Dedifferentiated amniotic fluid mesenchymal stem cell (primary cell): ENCODE measurements at regions not wholly inside any gene's neighbourhood (a gene's known extent, or its start where the extent isn't known, plus 50 kb on each side); places are given as distances from the start of the nearest gene placed in this dataset.

Experiments
- DNase-seq: peaks from one replicate; pipeline ENCODE4 v3.0.0-alpha.2; 2016; ENCODE audit errors: extremely low spot score

GRCh38 chr18:42268186-42268725 is 313.2 kb downstream of the PIK3C3 start:
- DNase-seq = no peak

DNA sequence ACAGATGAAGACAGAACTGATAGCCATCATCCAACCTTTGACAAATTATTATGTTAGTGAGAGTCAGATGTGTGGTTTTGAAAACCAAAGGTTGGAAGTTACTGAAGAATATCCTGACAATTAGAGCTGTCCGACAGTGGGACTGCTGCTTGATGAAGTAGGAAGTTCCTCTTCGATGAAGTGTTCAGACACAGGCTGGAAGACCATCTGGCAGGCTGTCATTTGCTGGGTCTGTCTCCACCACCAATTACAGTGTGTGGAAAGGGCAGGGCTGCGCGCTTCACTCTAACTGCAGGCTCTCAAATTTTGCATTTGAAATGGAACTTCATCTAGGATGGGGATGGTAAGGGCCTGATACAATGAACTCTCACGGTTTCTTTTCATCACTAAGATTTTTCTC is 313.8 kb downstream of the PIK3C3 start:
- DNase-seq = no peak

DNA sequence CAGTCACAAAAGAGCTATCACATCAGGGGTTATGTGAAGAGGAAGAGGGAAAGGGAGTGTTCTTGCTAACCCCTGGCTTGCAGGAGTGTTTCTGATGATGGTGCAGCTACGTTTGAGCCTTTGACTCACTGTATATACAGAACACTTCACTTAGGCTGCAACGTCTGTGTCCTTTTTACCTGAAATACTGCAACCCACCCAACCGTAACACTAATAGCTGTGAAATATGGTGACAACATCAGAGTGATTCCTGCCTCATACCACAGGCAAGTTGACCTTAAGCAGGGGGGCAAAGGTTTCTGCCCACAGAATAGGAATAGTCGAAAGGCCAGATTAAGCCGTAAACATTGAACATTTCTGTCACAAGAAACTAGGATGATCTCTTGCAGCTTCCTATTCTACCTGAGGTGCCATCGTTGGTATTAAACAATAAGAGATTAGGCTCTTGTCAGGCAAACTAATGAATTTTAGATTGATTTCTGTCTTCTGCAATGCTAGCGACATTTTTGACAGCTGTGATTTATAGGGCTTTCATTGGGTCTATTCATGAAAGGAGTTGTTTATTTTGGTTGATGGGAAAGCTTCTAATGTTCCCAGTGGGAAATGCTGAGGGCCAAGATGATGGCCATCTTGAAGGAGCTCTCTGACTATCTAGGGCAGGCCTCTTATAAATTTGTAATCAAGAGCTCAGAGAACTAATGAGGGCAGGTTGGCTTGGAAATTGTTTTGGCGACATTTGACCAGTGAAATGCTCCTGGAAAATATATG is 316.8 kb downstream of the PIK3C3 start:
- no peak for DNase-seq

GRCh38 chr18:42274488-42275137 is 319.6 kb downstream of the PIK3C3 start:
- DNase-seq = no peak

- no peak for DNase-seq
Observed at GRCh38 chr18:42275138-42275535, 320.1 kb downstream of the PIK3C3 start.

DNA sequence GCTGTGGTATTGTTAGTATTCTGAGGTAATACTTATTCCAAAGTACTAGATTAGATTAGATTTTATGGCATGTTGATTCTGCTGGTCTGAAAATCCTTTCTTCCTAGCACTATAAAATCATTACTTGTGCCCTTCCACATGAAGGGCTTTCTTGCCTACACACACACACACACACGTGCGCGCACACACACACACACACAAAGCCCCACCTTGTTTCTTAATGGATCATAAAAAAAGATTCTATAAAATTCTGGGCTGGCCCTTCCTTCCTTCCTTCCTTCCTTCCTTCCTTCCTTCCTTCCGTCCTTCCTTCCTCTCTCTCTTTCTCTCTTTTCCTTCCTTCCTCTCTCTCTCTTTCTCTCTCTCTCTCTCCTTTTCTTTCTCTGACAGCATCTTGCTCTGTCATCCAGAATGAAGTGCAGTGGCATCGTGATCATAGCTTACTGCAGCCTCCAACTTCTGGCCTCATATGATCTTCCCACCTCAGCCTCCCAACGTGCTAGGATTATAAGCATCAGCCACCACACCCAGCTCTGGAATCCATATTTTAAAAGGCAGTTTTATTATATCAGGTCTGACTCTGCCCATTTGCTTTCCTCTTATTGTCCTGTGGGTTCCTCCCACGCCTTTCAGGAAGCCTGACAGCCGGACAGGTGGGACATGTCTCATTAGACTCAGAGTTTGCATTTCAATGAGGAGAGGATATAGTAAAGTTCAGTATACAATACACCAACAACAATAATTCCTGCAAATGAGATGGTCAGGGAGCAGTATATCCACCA is 321.1 kb downstream of the PIK3C3 start:
- no peak for DNase-seq

- DNase-seq = no peak
Observed at GRCh38 chr18:42281124-42281523, 326.1 kb downstream of the PIK3C3 start.

DNA sequence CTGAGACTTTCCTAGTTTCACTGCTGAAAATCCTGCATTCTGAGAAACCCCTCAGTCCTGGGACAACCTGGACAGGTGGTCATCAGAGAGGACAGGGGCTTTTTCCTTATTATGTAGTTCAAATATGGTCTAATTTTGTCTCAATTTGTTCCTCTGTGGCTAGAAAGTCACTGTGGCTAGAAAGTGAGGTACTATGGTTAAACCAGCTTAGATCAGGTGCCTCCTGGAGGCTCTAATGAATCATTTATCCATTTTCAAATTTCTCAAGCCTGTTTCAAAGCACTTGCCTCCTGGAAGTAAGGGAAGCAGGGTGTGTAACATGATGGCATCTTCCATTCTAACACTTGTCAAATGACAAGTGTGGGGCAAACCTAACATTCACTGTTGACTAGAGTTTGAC is 326.8 kb downstream of the PIK3C3 start:
- no peak for DNase-seq

GRCh38 chr18:42287047-42287446 is 332.0 kb downstream of the PIK3C3 start:
- DNase-seq = no peak

DNA sequence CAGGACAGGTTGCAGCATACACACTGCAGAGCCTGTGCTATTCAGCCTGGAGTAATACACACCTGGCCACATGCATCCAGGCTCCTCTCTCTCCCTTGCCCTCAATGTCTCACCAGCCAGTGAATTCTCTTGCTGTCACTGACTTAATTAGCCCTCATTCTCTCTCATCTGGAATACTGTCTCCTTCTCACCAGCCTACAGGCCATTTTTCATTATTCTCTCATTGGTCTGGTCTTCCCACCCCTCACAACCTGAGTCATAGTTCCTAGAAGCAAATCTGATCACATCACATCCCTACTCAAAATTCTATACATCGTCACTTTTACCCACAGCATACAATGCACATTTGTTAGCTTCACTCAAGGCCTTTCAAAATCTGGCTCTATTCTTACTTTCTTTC is 333.1 kb downstream of the PIK3C3 start:
- DNase-seq = no peak

DNA sequence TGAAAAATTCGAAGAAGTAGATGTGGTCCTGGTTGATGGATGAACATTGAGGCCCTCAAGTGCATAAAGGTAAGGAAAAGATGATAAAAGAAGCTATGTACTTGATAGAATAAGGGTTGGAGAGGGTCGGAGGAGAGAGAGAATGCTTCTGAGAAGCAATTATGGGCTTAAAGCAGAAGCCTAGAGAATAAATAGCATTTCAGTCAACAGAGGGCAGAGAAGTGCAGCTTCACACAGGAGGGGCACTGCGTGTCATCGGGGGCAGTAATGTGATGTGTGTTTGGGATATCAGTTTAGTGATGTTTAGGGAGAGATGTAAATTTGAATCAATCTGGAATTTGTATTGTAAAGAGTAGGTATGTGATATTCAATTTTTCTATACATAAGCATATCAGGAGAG is 334.5 kb downstream of the PIK3C3 start:
- DNase-seq = no peak

DNA sequence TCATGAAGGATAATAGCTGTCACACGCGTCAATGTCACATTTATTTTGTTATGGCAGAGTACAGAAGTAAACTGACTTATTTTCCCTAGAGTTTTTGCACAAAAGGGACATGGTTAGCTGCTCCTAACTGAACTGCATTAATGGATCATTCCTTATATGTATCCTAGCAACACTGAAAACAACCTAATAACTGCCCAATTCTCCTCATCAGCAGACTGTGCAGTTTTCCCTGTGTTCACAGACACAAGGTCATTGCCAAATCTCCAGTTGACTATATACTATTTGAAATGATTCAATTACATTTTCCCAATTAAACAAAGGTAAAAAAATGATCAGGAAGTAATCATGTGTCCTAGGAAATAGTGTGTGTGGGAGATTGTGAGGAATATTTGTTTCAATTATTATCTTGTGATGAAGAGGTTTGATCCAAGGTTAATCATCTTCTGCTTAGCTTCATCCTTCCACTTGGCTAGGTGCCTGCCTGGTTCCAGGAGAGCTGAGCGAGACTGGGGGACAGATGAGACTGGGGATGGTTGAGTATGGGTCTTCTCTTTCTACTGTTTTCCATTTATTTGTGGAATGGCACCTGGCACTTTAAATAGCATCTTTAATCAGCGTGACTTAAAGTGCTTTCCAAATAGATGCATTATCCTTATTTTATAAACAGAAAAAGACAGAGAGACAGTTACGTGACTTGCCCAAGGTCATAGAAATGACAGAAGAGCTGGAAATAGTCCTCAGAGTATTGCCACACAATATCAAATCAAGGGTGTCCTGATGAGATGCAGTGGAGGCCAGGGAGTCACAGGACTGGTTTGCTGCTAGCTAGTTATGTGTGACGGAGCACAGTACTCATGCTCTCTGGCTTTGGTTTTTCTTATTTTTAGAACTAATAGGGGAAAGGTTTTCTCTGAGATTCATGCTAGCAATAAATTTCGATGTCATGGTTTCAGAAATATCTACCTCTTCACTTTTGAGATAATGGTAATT is 335.6 kb downstream of the PIK3C3 start:
- DNase-seq = no peak

DNA sequence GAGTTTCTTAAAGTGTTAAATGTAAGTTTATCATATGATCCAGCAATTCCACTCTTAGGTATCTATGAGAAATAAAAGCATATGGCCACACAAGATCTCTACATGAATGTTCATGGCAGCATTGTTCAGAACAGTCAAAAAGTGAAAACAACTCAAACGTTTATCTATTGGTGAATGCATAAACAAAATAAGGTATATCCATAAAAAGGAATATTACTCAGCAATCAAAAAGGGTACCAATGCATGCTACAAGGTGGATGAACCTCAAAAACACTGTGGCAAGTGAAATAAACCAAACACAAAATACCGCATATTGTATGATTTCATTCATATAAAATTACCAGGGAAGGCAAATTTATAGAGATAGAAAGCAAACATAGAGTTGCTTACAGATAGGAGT is 337.6 kb downstream of the PIK3C3 start:
- no peak for DNase-seq

DNA sequence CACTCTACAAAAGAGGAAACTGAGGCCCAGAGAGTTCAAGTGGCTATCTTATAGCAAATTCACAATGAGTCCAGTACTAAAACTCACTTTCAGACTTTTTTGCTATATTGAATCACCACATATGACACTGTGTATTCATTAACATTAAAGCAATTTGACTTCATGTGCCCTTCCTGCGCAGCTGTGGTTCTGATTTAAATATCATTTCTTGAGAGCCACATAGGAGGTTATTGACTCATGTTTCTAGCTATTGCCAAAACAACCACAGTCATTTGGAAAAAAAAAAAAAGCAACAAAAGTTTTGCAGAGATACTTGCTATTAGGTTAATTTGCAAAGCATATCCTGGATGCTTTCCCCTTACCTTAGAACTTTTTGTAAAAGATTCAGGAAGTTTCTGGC is 341.2 kb downstream of the PIK3C3 start:
- no peak for DNase-seq

- DNase-seq = no peak
Observed at GRCh38 chr18:42296723-42297122, 341.7 kb downstream of the PIK3C3 start.

GRCh38 chr18:42298759-42299675 is 344.0 kb downstream of the PIK3C3 start:
- peak; percentile 86 for DNase-seq

- no peak for DNase-seq
Observed at GRCh38 chr18:42305869-42306593, 351.0 kb downstream of the PIK3C3 start.

DNA sequence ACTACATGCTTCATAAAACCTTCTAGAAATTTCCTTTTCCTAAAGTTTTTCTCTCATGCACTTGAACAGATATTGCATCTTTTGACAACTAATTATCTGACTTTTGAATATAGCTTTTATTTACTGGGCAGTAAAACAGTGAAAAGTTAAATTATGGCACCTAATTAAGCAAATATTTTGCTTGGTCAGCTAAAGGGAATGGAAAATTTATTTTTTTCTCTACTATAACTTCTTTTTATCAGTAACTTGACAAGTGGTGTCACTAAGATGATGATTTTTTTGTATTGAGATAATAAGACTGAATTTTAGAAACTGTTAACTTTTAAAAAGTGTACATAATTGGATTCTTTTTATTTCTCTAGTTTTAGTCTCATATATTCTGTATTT is 351.6 kb downstream of the PIK3C3 start:
- DNase-seq = no peak

GRCh38 chr18:42310956-42311355 is 355.9 kb downstream of the PIK3C3 start:
- DNase-seq = no peak

GRCh38 chr18:42326752-42327151 is 371.7 kb downstream of the PIK3C3 start:
- DNase-seq = no peak
